Inflammatory macrophage treated with lipopolysaccharide for 1 hour (primary cell): ENCODE measurements at regions not wholly inside any gene's neighbourhood (a gene's known extent, or its start where the extent isn't known, plus 50 kb on each side); places are given as distances from the start of the nearest gene placed in this dataset.
A peak's percentile ranks its signal among the peaks of the same experiment; 100 is the strongest.
"Not testable (repeated sequence)": the region's sequence is repeated elsewhere in the genome, so short reads cannot be mapped to it uniquely, and the experiment has no call there.

Source experiments
- DNase-seq, 2 donors: peaks; one replicate each; pipeline ENCODE4 v3.0.0-alpha.2; 2020 to 2022

- not testable (repeated sequence) for DNase-seq
These were observed 64.8 kb upstream of the PROKR2 start for GRCh38 chr20:5381527-5381926.

DNA sequence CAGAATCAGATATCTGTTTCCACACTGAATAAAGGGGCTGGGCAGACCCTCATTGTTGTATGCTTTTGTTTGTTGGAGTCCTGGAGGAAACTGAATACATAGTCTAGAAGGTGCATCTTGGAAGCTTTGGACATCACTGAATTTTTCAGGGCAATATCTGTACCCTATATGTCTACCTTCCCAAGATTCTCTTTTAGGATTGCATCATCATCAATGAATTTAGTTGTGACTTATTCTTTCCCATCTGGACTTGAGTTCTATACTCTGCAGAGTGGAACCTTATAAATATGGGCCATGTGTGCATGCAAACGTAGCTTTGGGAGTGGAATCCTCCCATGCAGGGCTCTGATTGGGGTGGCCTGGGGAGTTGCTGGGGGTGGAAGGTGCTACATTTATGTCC is 60.7 kb upstream of the PROKR2 start:
- no peak for DNase-seq

DNA sequence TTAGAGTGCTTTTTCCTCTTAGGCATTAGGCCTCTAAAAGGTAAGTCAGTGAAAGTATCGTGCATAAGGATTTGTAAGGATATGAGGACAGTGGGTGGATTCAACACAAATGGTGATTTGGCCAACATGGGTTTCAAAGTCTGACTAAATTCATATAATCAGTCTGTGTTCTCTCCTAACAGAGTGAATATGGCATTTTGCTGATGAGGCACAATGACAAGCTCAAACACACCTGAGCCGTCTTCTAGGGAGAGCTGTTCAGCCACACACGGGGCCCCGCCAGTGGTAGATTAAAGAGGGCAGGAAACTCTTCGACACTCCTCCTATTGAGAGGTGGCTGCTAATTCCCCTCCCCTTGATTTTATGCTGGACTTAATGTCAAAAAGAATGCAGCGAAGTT is 59.5 kb upstream of the PROKR2 start:
- no peak for DNase-seq

GRCh38 chr20:5374171-5374570 is 57.4 kb upstream of the PROKR2 start:
- no peak for DNase-seq

GRCh38 chr20:5372371-5372770 is 55.6 kb upstream of the PROKR2 start:
- DNase-seq, result no peak

DNA sequence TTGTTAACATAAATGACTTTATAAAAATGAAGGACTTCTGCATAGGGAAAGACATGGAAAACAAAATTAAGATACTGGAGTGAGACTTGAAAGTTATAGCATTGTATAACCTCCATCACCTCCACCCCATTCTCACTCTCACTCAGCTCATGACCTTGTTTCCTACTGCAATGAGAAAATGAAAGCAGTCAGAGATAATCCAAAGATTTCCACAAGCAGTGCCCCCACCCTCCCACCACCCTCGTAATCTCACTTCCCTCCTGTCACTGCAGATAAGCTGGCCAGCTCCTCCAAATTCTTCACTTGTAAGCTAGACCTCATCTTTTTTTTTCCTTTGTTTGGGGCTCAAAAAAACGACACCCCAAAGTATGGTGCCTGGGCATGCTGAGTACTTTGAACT is 52.9 kb upstream of the PROKR2 start:
- DNase-seq, result peak; percentile 4 to 15
